ENCODE measurements at regions not wholly inside any gene's neighbourhood (a gene's known extent, or its start where the extent isn't known, plus 50 kb on each side); places are given as distances from the start of the nearest gene placed in this dataset.

GRCh38 chr11:119832202-119832935 lies 103.4 kb upstream of the NECTIN1 start:
- peak; percentile 13 for DNase-seq (ENCODE audit: low read depth)

GRCh38 chr11:119831011-119831410 lies 102.0 kb upstream of the NECTIN1 start:
- TF ChIP-seq CTCF (IDR thresholded peaks at IDR 0.05; ENCODE audit: control insufficient read depth, extremely low read depth, insufficient read depth) = no peak
- DNase-seq (ENCODE audit: low read depth) = no peak
- no peak overlapping the region for H3K4me3 ChIP-seq (ENCODE audit: low read depth, low read length)

More at GRCh38 chr11:119832202-119832935, 103.4 kb upstream of the NECTIN1 start:
- no peak for TF ChIP-seq CTCF (IDR thresholded peaks at IDR 0.05; ENCODE audit: control insufficient read depth, extremely low read depth, insufficient read depth)
- no peak overlapping the region for H3K4me3 ChIP-seq (ENCODE audit: low read depth, low read length)

- H3K4me3 ChIP-seq (ENCODE audit: low read depth, low read length) = no peak overlapping the region
- DNase-seq (ENCODE audit: low read depth) = no peak
- TF ChIP-seq CTCF (IDR thresholded peaks at IDR 0.05; ENCODE audit: control insufficient read depth, extremely low read depth, insufficient read depth) = no peak
These were observed 101.4 kb upstream of the NECTIN1 start for GRCh38 chr11:119830400-119830799.

GRCh38 chr11:119829402-119829801 lies 100.4 kb upstream of the NECTIN1 start:
- TF ChIP-seq CTCF (IDR thresholded peaks at IDR 0.05; ENCODE audit: control insufficient read depth, extremely low read depth, insufficient read depth) = no peak
- DNase-seq (ENCODE audit: low read depth) = no peak
- no peak overlapping the region for H3K4me3 ChIP-seq (ENCODE audit: low read depth, low read length)

GRCh38 chr11:119828819-119829218 lies 99.8 kb upstream of the NECTIN1 start:
- no peak overlapping the region for H3K4me3 ChIP-seq (ENCODE audit: low read depth, low read length)
- no peak for TF ChIP-seq CTCF (IDR thresholded peaks at IDR 0.05; ENCODE audit: control insufficient read depth, extremely low read depth, insufficient read depth)
- DNase-seq (ENCODE audit: low read depth) = no peak

- TF ChIP-seq CTCF (IDR thresholded peaks at IDR 0.05; ENCODE audit: control insufficient read depth, extremely low read depth, insufficient read depth) = no peak
- no peak overlapping the region for H3K4me3 ChIP-seq (ENCODE audit: low read depth, low read length)
- no peak for DNase-seq (ENCODE audit: low read depth)
These were observed 99.0 kb upstream of the NECTIN1 start for GRCh38 chr11:119828006-119828405.

- TF ChIP-seq CTCF (IDR thresholded peaks at IDR 0.05; ENCODE audit: control insufficient read depth, extremely low read depth, insufficient read depth) = no peak
- H3K4me3 ChIP-seq (ENCODE audit: low read depth, low read length) = no peak overlapping the region
- no peak for DNase-seq (ENCODE audit: low read depth)
These were observed 98.1 kb upstream of the NECTIN1 start for GRCh38 chr11:119827113-119827512.
